OCI-LY7 (cell line): ENCODE measurements at regions not wholly inside any gene's neighbourhood (a gene's known extent, or its start where the extent isn't known, plus 50 kb on each side); places are given as distances from the start of the nearest gene placed in this dataset.

ENCODE experiments used
- BruUV-seq: library from RNA; stranded (reverse); fragments of 400-500 nt; replicated peaks from 2 replicates; lab custom pipeline; 2021; lab: Mats Ljungman, UMichigan
- CTCF ChIA-PET: fragments of 300-600 bp; sonication (Branson Sonifier 250); formaldehyde crosslinking; loops from one replicate; lab custom pipeline; 2022; ENCODE audit warnings: antibody characterized with exemption; ENCODE audit not compliant: unreplicated experiment; lab: Charles Lee
- POLR2A ChIA-PET: fragments of 300-600 bp; sonication (Branson Sonifier 250); formaldehyde crosslinking; loops from one replicate; lab custom pipeline; 2022; ENCODE audit warnings: antibody characterized with exemption; lab: Charles Lee
- DNase-seq: peaks from one replicate; pipeline ENCODE4 v3.0.0-alpha.2; 2015; ENCODE audit warnings: low spot score
- H2AFZ ChIP-seq: fragments of 200-600 bp; sonication (generic), shearing (Covaris generic); 2 replicates; pipeline ENCODE4 v1.6.1; 2014; ENCODE audit warnings: mild to moderate bottlenecking, antibody characterized with exemption, low read length, moderate library complexity
- H3K27ac ChIP-seq: fragments of 200-600 bp; sonication (generic); 2 replicates; pipeline ENCODE4 v1.5.1; 2014; ENCODE audit warnings: mixed run types, low read depth, mild to moderate bottlenecking, moderate library complexity, low read length, inconsistent platforms; ENCODE audit not compliant: poor library complexity, severe bottlenecking
- H3K36me3 ChIP-seq: fragments of 200-600 bp; sonication (generic); 2 replicates; pipeline ENCODE4 v1.6.1; 2014; ENCODE audit warnings: mild to moderate bottlenecking, antibody characterized with exemption, low read length, moderate library complexity, mixed read lengths; ENCODE audit not compliant: insufficient read depth
- H3K4me1 ChIP-seq: fragments of 200-600 bp; sonication (generic); 2 replicates; pipeline ENCODE4 v1.5.1; 2014; ENCODE audit warnings: mild to moderate bottlenecking, low read length; ENCODE audit not compliant: insufficient read depth, poor library complexity, severe bottlenecking
- H3K4me2 ChIP-seq: fragments of 200-600 bp; sonication (generic); 2 replicates; pipeline ENCODE4 v1.6.1; 2014; ENCODE audit warnings: mild to moderate bottlenecking, low read length
- H3K4me3 ChIP-seq: fragments of 200-600 bp; sonication (generic); 2 replicates; pipeline ENCODE4 v1.5.1; 2014; ENCODE audit warnings: mild to moderate bottlenecking, low read depth, low read length; ENCODE audit not compliant: poor library complexity, severe bottlenecking
- H3K79me2 ChIP-seq: fragments of 200-600 bp; sonication (generic); 2 replicates; pipeline ENCODE4 v1.6.1; 2016; ENCODE audit warnings: low read depth, mild to moderate bottlenecking, low read length, moderate library complexity, mixed read lengths; ENCODE audit not compliant: insufficient read depth
- H3K9me2 ChIP-seq: fragments of 200-600 bp; sonication (generic); 2 replicates; pipeline ENCODE4 v1.6.1; 2016; ENCODE audit warnings: mild to moderate bottlenecking, low read length, mixed read lengths; ENCODE audit not compliant: insufficient read depth
- H3K9me3 ChIP-seq: fragments of 200-600 bp; sonication (generic); 2 replicates; pipeline ENCODE4 v1.6.1; 2014; ENCODE audit warnings: mild to moderate bottlenecking, mixed run types, low read length, mixed read lengths
- H4K20me1 ChIP-seq: fragments of 200-600 bp; sonication (generic); 2 replicates; pipeline ENCODE4 v1.6.1; 2014; ENCODE audit warnings: mild to moderate bottlenecking, antibody characterized with exemption, low read length, moderate library complexity, mixed read lengths; ENCODE audit not compliant: insufficient read depth
- CTCF ChIP-seq: fragments of 200-600 bp; sonication (generic); conservative IDR thresholded peaks from 2 replicates; pipeline ENCODE4 v1.5.1; 2014; ENCODE audit warnings: mild to moderate bottlenecking, antibody characterized with exemption, low read length, moderate library complexity, mixed read lengths
- EZH2phosphoT487 ChIP-seq: fragments of 200-600 bp; sonication (generic); IDR thresholded peaks from 2 replicates; pipeline ENCODE4 v1.6.1; 2018; ENCODE audit warnings: low read depth, borderline replicate concordance, mild to moderate bottlenecking, mixed run types, antibody characterized with exemption, low read length, moderate library complexity, mixed read lengths
- intact Hi-C: fragments of 100-400 bp; cut with micrococcal nuclease; formaldehyde crosslinking; loops from one replicate; pipeline ENCODE4 v1.10.0; 2022; ENCODE audit not compliant: unreplicated experiment

GRCh38 chr16:85515830-85516397 lies 97.2 kb upstream of the GSE1 start:
- POLR2A ChIA-PET: no interaction called here
- H3K27ac ChIP-seq: no peak overlapping the region
- no peaks in the 10 kb centered on the region for H3K9me2 ChIP-seq
- no peak overlapping the region for H3K4me3 ChIP-seq
- no peak for DNase-seq
- intact Hi-C loops: no loop called here
- no TSS peak for BruUV-seq
- no peak for TF ChIP-seq EZH2phosphoT487
- no peak for TF ChIP-seq CTCF
- no peaks in the 10 kb centered on the region for H3K36me3 ChIP-seq
- H2AFZ ChIP-seq: no peak overlapping the region
- no peak overlapping the region for H3K4me2 ChIP-seq
- H3K9me3 ChIP-seq: no peaks in the 10 kb centered on the region
- no peaks in the 10 kb centered on the region for H4K20me1 ChIP-seq
- CTCF ChIA-PET: no interaction called here
- H3K4me1 ChIP-seq: no peaks in the 10 kb centered on the region
- no peaks in the 10 kb centered on the region for H3K79me2 ChIP-seq

DNA sequence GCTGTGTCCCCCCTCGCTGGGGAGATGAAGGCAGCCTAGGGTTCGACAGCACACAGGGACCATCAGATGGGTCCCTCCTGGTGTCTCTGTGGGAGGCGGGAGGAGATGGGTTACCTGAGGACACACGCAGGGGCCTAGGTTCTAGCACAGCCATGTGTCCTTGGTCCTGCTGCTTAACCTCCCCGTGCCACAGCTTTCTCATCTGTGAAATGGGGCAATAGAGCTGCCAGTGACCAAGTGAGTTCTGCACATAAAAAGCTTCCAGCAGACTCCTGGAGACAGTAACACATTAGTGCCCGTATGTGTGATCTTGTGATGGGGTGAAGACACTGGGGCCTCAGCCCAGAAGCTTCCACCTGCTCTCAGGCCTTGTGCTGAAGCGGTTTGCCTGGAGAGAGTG lies 96.0 kb upstream of the GSE1 start:
- Histone ChIP-seq H3K9me3 (no peaks in the 10 kb centered on the region), H4K20me1 (no peaks in the 10 kb centered on the region), H3K79me2 (no peaks in the 10 kb centered on the region), H3K9me2 (no peaks in the 10 kb centered on the region), H3K4me3 (no peak overlapping the region), H3K36me3 (no peaks in the 10 kb centered on the region), H2AFZ (no peak overlapping the region), H3K27ac (no peak overlapping the region), H3K4me2 (no peak overlapping the region), H3K4me1 (no peaks in the 10 kb centered on the region)
- TF ChIP-seq CTCF: no peak
- no peak for TF ChIP-seq EZH2phosphoT487
- CTCF ChIA-PET: no interaction called here
- intact Hi-C loops: no loop called here
- POLR2A ChIA-PET: interaction anchor here (0.6 kb wide), 1 partner anchor 218 kb away, joined by 4 read pairs; no protein-coding TSS in a partner anchor
- no TSS peak for BruUV-seq
- DNase-seq: no peak

GRCh38 chr16:85517563-85518179 lies 95.5 kb upstream of the GSE1 start:
- TF ChIP-seq CTCF: no peak
- no peak for TF ChIP-seq EZH2phosphoT487
- Histone ChIP-seq H3K27ac (no peak overlapping the region), H3K9me3 (no peaks in the 10 kb centered on the region), H3K4me2 (no peak overlapping the region), H2AFZ (no peak overlapping the region), H3K36me3 (no peaks in the 10 kb centered on the region), H3K4me3 (no peak overlapping the region), H3K4me1 (no peaks in the 10 kb centered on the region), H3K9me2 (no peaks in the 10 kb centered on the region), H3K79me2 (no peaks in the 10 kb centered on the region), H4K20me1 (no peaks in the 10 kb centered on the region)
- ChIA-PET POLR2A (no interaction called here), CTCF (no interaction called here)
- DNase-seq: no peak
- intact Hi-C loops: no loop called here
- no TSS peak for BruUV-seq
